NOMO-1 (cell line): ENCODE measurements at regions not wholly inside any gene's neighbourhood (a gene's known extent, or its start where the extent isn't known, plus 50 kb on each side); places are given as distances from the start of the nearest gene placed in this dataset.

Experiments used
- DNase-seq, 2 experiments: peaks; one replicate each; lab custom pipeline; 2025; ENCODE audit not compliant: unreplicated experiment in 2 of 2; lab: John Stamatoyannopoulos, UW

- no peak for DNase-seq
Observed at GRCh38 chr1:17877316-17877715, 122.2 kb downstream of the ACTL8 start.

- DNase-seq = no peak
Observed at GRCh38 chr1:17877896-17878295, 122.8 kb downstream of the ACTL8 start.

- DNase-seq = no peak
Observed at GRCh38 chr1:17878837-17879236, 123.7 kb downstream of the ACTL8 start.

- DNase-seq = no peak
Observed at GRCh38 chr1:17880449-17880848, 125.3 kb downstream of the ACTL8 start.

- no peak for DNase-seq
Observed at GRCh38 chr1:17881761-17882160, 126.6 kb downstream of the ACTL8 start.

GRCh38 chr1:17883136-17883535, 128.0 kb downstream of the ACTL8 start:
- no peak for DNase-seq

GRCh38 chr1:17883662-17884395, 128.7 kb downstream of the ACTL8 start:
- DNase-seq = no peak

GRCh38 chr1:17885663-17886320, 130.7 kb downstream of the ACTL8 start:
- no peak for DNase-seq

- DNase-seq = no peak
Observed at GRCh38 chr1:17886386-17886785, 131.3 kb downstream of the ACTL8 start.

- no peak for DNase-seq
Observed at GRCh38 chr1:17886838-17887441, 131.8 kb downstream of the ACTL8 start.

- DNase-seq = no peak
Observed at GRCh38 chr1:17887661-17888371, 132.7 kb downstream of the ACTL8 start.

- DNase-seq = no peak
Observed at GRCh38 chr1:17890056-17890814, 135.1 kb downstream of the ACTL8 start.

GRCh38 chr1:17890815-17891191, 135.7 kb downstream of the ACTL8 start:
- DNase-seq = no peak

- DNase-seq = no peak
Observed at GRCh38 chr1:17891205-17892110, 136.3 kb downstream of the ACTL8 start.

GRCh38 chr1:17892225-17892624, 137.1 kb downstream of the ACTL8 start:
- DNase-seq = no peak

- no peak for DNase-seq
Observed at GRCh38 chr1:17892851-17893250, 137.7 kb downstream of the ACTL8 start.

- no peak for DNase-seq
Observed at GRCh38 chr1:17893891-17894631, 138.9 kb downstream of the ACTL8 start.

GRCh38 chr1:17895401-17895800, 140.3 kb downstream of the ACTL8 start:
- no peak for DNase-seq

- no peak for DNase-seq
Observed at GRCh38 chr1:17895986-17896385, 140.9 kb downstream of the ACTL8 start.
